ENCODE measurements at regions not wholly inside any gene's neighbourhood (a gene's known extent, or its start where the extent isn't known, plus 50 kb on each side); places are given as distances from the start of the nearest gene placed in this dataset.

GRCh38 chr13:95404141-95404882 lies 103.1 kb upstream of the ABCC4 start (continued):
- TF ChIP-seq ATF3 (IDR thresholded peaks at IDR 0.05; ENCODE audit: insufficient read depth, low read depth, low read length): no peak
- TF ChIP-seq EZH2 (IDR thresholded peaks at IDR 0.05; ENCODE audit: low read depth, low read length, severe bottlenecking): no peak
- TF ChIP-seq KDM1A (IDR thresholded peaks at IDR 0.05; ENCODE audit: borderline replicate concordance, low read length): no peak
- no peak for TF ChIP-seq RBBP5 (IDR thresholded peaks at IDR 0.05; ENCODE audit: borderline replicate concordance, low read depth, low read length)
- TF ChIP-seq CHD2 (IDR thresholded peaks at IDR 0.05; ENCODE audit: low read length): no peak
- no peak for TF ChIP-seq HDAC6 (IDR thresholded peaks at IDR 0.05; ENCODE audit: low read depth, low read length)
- peak; percentile 22; the same call in 1 of the 2 replicates for TF ChIP-seq MAX (IDR thresholded peaks at IDR 0.05)
- TF ChIP-seq PHF8 (conservative IDR thresholded peaks at IDR 0.05; ENCODE audit: low read depth, low read length): 0 out of 2 replicates have a peak, but pooled peaks have one; percentile 39
- no peak for TF ChIP-seq FOSL1 (IDR thresholded peaks at IDR 0.05; ENCODE audit: insufficient read depth, low read depth, low read length)
- peak; percentile 37 for TF ChIP-seq ASH2L (IDR thresholded peaks at IDR 0.05; ENCODE audit: low read length)
- peak; percentile 9; the same call in 1 of the 2 replicates for TF ChIP-seq USF2 (IDR thresholded peaks at IDR 0.05; ENCODE audit: low read length)
- no peak for TF ChIP-seq BACH1 (IDR thresholded peaks at IDR 0.05; ENCODE audit: low read length)
- no peak for TF ChIP-seq TEAD4 (IDR thresholded peaks at IDR 0.05; ENCODE audit: low read depth, low read length)
- TF ChIP-seq CBX5 (IDR thresholded peaks at IDR 0.05; ENCODE audit: low read depth, low read length): no peak
- TF ChIP-seq RNF2 (IDR thresholded peaks at IDR 0.05; ENCODE audit: borderline replicate concordance, low read depth, low read length, missing control alignments, poor library complexity, severe bottlenecking): no peak
- TF ChIP-seq TBP (IDR thresholded peaks at IDR 0.05; ENCODE audit: low read depth, low read length): no peak
- no peak for TF ChIP-seq SRF (IDR thresholded peaks at IDR 0.05; ENCODE audit: low read depth, low read length)
- no peak for TF ChIP-seq RFX5 (IDR thresholded peaks at IDR 0.05; ENCODE audit: borderline replicate concordance, low read depth, low read length)
- no peak for TF ChIP-seq ATF2 (IDR thresholded peaks at IDR 0.05; ENCODE audit: low read length)
- no peak for TF ChIP-seq GABPA (IDR thresholded peaks at IDR 0.05; ENCODE audit: borderline replicate concordance, insufficient read depth, low read length)

Measured in H1 (cell line).